Stimulated activated CD4-positive, alpha-beta T cell treated with anti-CD3 and anti-CD28 coated beads, Interleukin-1b, Interleukin-23, amount 100 ng/mL, for 48 hours (primary cell): ENCODE measurements at regions not wholly inside any gene's neighbourhood (a gene's known extent, or its start where the extent isn't known, plus 50 kb on each side); places are given as distances from the start of the nearest gene placed in this dataset.

ENCODE experiments used
- DNase-seq: peaks from one replicate; pipeline ENCODE4 v3.0.0-alpha.2; 2020

- no peak for DNase-seq
Observed at GRCh38 chr11:129290966-129291365, 84.7 kb upstream of the BARX2 start.

DNA sequence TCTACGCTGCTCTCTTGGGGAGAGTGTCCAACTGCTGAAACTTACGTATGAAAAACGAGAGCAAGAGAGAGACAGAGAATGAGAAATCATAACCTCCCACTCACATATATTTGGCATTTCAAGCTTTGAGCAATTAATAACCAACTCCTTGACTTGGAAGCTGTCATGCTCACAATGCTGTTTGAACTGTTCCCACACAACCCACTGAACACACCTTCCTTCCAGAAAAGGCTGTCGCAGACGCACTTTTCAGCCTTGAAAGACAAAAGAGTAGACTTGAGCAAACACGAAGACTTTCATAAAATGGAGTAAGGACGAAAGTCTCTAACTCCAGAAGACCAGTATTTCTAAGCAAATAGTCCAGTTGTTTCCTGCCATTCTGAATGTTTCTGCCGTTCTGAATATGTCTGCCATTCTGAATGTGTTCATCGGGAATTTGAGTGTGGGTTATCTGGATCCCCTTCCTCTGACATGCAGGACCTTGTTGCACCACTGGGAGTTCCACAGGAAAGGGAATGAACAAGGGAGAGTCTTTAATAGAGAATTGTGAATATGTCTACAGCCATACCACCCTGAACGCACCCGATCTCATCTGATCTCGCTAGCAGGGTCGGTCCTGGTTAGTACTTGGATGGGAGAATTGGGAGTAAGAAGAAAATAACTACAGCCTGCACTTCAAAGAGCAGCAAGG, 86.2 kb upstream of the BARX2 start:
- DNase-seq: no peak

DNA sequence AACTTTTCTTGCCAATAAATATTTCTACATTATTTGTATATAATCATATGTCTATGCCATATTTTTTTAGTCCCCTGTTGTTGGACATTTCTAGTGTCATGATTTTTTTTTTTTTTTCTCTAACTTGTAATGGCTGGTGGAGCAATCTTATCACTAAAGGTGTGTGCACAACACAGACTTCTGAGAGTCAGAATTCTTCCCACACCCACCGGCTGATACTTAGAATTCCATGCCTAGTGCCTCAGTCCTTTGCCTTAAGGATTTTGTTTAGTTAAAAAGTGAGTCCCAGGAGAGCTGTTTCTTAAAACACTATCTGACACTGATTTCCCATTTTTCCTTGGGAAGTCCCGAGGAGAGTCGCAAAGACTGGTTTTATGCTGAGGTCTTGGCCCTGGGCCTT, 87.7 kb upstream of the BARX2 start:
- DNase-seq: no peak

DNA sequence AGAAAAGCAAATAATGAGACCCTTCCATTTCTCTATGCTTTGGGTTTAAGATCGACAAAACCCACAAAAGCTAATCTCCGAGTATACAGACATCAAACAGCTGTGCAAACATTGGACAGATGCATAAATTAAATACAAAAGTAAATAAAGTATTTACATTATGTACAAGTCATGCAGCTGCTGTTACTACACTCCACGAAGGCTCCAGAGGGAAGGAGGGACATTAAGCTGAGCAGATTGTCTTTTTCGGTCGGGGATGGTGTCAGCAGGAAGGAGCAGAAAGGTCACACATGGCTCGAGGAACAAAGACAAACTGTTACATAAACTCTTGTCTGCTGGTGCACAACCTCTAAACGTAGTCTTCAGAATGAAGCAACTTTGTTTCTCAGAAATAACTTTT, 88.8 kb upstream of the BARX2 start:
- DNase-seq: no peak

GRCh38 chr11:129285402-129285786, 90.3 kb upstream of the BARX2 start:
- DNase-seq: no peak

DNA sequence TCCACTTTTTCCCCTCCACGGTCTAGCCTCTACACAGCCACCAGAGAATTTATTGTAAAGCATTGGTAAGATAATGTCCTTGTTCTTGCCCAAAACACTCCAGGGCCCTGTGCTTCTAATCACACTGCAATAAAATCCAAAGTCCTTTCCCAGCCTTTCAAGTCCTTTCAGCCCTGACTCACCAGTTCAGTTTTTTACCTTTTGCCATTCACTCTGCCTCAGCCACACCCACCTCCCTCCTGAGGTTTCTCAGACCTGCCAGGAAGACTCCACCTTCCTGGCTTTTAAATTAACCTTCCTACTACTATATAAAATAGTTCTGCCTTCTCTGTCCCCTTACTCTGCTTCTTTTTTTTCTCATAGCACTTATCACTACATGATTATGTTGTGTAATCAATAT, 91.0 kb upstream of the ARHGAP32 start:
- no peak for DNase-seq

GRCh38 chr11:129282634-129283033, 90.5 kb upstream of the ARHGAP32 start:
- no peak for DNase-seq

GRCh38 chr11:129281471-129282415, 89.6 kb upstream of the ARHGAP32 start:
- DNase-seq: no peak

DNA sequence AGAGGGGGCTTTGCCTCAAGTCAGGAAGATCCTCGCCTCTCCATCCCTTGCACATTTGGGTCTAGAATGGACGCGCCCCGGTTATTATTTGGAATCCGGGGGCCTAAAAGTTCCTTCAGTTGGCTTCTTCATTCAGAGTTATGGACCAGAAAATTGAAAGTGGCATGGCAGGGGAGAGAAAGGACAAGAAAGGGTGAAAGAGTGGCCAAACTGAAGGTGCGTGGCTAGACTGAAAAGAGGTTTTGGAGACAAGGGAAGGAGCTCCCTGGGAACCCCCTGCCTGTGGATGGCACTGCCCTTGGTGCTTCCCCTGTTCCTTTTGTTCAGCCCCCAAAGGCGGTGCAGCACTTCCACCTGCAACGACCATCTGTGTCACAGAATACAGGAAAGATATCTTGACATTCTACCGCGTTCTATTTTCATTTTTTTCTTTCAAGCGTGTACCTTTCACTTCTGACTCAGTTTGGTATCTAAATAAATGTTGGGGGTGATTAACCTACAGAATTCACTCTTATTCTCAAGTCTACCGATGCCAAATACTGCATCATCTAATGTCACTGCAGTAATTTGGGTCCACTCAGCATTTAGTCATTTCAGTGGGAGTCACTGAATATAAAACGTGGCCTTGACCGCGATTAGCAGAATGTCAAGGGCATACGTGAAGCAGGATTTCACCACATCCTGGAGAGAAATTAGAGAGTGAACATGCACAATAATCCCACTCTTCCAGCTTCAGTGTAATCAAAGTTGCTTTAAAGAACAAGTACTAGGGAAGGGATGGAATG, 88.1 kb upstream of the ARHGAP32 start:
- DNase-seq: peak; percentile 44

DNA sequence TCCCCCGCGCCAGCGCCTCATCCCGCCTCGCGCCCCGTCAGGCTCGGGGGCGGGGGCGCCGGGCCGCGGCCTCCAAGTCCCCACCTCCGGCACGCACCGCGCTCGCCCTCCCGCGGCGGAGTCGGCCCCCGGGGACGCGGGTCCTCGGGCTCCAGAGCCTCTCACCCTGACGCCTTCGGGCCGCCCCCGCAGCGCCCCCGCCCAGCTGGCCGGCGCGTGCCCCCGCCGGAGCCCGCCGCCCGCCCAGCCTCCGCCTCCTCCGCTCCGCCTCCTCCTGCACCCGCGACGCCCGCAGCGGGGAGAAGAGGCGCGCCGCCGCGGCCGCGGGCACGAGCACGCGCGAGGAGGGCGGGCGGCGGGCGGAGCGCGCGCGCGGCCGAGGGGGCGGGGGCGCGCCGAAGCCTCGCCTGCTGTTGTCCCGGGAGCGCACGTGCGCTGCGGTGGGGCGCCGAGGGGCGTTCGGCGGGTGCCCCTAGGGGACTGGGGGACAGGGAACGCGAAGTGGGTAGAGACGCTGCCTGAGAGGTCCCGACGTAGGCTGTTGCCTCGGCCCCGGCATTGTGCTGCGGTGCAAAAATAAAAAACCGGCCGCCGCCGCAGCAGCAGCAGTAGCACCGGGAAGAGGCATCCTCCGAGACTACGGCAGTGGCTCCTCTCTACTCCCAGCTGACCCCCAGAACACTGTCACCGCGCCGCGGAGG, 87.4 kb upstream of the ARHGAP32 start:
- DNase-seq: peak; percentile 52

DNA sequence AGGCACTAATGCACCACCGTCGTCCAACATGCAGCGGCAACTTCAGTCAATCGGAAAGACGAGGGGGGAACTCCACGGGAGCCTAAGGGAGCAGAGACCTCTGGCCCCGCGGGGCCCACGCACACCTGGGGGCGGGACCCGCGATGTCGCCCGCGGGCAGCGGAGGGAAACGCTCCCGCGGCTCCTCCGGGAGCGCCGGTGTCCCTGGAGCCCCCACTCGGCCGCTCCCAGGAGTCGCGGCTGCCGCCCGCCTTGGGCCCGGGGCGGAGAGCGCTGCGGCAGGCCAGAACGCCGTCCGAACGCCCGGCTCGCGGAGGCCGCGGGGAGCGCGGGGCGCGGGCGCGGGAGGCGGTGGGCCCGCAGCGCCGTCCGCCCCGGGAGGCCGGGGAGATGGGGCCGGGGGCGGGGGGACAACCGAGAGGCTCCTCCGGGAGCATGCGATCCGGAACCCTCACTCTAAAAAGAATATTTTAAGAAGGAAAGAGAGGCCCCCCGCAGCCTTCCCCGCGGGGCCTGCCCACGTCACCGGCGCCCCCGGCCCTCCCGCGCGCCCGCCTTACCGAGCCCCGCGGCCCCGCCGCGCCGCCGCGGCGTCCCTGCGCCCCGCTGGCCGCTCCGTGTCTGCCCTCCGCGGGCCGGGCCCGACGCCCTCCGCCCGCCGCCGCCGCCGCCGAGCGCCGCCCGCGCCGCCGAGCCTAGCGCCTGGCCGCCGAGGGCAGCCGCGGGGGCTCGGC, 86.6 kb upstream of the ARHGAP32 start:
- no peak for DNase-seq

DNA sequence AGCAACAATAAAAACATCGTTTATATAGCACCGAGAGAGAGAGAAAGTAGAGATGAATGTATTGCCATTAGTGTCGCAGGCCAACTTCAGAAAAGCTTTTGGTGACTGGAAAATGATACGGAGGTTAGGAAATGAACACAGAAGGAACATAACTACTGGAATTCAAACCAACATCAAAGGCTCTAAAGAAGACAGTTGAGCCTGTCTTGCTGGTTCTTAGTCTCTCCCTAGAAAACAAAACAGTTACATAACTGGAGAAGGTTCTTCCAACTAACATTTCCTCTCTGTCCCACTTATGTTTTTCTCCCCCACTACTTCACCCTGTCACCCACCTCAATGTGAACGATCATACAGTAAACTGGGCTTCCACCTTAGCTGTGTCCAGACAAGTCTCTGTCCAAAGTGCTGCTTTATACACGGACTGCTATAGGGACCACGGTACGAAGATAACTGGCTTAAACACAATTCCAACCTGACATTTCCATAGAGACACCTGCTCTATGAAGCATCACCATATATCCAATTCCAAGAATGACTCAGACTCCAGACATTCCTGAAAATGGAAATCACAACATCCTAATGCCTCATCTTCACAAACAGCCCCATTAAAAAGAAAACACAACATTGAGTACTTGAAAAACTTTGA, 85.2 kb upstream of the ARHGAP32 start:
- DNase-seq: no peak

DNA sequence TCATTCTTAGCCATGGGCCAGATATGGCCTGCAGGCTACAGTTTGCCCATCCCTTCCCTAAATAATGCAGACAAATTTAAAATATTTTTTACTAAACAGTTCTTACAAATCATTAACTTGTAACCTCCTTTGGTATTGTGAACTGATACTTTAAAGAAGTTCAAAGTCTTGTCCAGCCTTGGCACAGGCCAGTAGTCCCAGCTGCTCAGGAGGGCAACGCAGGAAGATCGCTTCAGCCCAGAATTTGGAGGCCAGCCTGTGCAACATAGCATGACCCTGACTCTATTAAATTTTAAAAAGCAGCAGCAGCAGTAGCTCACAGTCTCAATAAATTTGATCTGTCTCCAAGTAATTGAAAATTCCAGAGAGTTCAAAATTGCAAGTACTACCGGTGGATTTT, 83.7 kb upstream of the ARHGAP32 start:
- DNase-seq: no peak

DNA sequence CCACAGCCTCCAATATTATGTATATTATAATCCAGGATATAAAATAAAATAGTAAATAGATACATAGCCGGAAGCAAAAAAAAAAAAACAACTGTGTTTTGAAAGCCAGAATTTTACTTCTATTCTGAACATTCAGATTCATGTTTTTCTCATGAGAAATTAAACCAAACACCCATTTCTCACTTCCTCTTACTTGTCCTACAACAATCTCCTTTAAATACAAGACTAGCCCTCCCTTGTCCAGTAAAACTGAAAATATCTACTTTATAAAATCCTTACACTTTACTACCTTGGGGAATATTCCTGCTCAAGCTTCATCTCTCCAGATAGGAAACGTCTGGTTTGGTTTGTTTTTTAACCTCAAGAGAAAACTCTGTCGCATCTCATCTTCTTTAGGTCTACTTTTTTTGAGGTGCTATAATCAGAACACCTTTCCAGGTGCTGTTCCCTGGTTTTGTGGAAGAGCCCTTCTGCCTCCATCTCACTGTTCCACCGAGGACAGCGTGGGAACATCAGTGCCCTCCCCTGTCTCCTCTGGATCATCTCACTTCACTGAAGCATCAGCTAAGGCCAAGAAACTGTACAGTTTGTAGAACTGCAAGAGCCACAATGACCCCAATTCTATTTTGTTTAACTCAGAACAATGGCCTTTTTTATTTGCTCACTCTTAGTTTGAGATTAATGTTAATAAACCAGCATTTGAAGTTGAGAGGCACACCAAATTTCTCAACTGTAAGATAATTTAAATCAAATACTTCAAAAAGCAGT, 82.0 kb upstream of the ARHGAP32 start:
- no peak for DNase-seq

DNA sequence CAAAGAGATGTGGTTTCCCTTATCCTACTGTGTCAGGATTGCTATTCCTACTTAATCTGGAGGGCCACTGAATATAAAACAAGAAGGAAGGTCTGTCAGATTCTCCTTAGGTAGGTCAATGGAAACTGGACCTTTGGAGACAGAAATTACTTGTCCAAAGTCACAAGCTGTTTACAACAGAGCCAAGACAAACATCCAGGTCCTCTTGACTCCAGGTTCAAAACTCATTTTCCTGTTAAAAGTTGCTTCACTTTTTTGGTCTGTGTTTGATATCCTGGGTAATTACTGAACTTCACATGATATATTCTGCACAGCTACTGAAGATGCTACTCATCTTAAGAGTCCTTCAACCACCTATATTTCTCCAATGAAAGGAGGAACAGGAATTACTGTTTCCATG, 81.2 kb upstream of the ARHGAP32 start:
- DNase-seq: no peak

GRCh38 chr11:129271030-129271429, 78.9 kb upstream of the ARHGAP32 start:
- no peak for DNase-seq

DNA sequence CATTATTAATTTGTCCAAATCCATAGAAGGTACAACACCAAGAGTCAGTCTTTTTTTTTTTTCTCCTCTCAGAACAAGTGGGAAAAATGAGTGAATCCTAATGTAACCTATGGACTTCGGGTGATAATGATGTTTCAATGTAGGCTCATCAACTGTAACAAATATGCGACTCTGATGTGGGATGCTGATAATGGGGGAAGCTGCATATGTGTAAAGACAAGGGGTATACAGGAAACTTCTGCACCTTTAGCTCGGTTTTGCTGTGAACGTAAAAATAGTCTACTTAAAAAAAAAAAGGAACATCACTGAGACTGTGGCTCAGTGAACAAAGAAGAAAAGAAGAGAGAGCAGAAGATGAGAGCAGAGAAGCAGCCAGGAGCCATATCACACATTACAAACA, 78.3 kb upstream of the ARHGAP32 start:
- no peak for DNase-seq

- DNase-seq: no peak
Observed at GRCh38 chr11:129268371-129268770, 76.2 kb upstream of the ARHGAP32 start.

- DNase-seq: no peak
Observed at GRCh38 chr11:129267716-129268115, 75.6 kb upstream of the ARHGAP32 start.

DNA sequence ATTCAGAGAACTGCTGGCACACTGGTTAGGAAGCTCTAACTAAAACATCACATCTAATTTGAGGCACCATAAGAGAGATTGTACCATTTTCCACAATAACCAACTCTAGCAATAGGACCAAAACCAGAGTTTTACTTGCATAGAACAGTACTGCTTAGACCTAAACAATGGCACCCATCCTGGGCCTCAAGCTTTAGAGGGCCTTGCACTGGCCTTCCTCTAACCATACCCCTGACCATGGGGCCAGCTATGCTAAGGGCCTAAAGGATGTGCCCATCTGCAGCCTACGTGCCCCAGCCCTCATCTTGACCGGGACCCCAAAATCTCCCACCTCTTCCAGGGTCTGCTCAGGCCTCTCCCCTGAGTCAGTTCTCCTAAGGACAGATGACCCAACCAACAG, 74.4 kb upstream of the ARHGAP32 start:
- no peak for DNase-seq
